ENCODE measurements at regions not wholly inside any gene's neighbourhood (a gene's known extent, or its start where the extent isn't known, plus 50 kb on each side); places are given as distances from the start of the nearest gene placed in this dataset.

GRCh38 chr18:39693359-39693758, 2127.8 kb upstream of the CELF4 start:
- DNase-seq, result no peak

GRCh38 chr18:39692367-39693015, 2126.9 kb upstream of the CELF4 start:
- no peak for DNase-seq

GRCh38 chr18:39685303-39685902, 2119.8 kb upstream of the CELF4 start:
- DNase-seq, result no peak

GRCh38 chr18:39681061-39681460, 2115.5 kb upstream of the CELF4 start:
- no peak for DNase-seq

- peak; percentile 25 for DNase-seq
Observed at GRCh38 chr18:39675906-39676305, 2110.3 kb upstream of the CELF4 start.

- DNase-seq, result no peak
Observed at GRCh38 chr18:39675368-39675767, 2109.8 kb upstream of the CELF4 start.

- DNase-seq, result no peak
Observed at GRCh38 chr18:39672171-39672570, 2106.6 kb upstream of the CELF4 start.

GRCh38 chr18:39667905-39668304, 2102.3 kb upstream of the CELF4 start:
- no peak for DNase-seq

GRCh38 chr18:39666541-39666940, 2100.9 kb upstream of the CELF4 start:
- DNase-seq, result no peak

GRCh38 chr18:39661856-39662366, 2096.3 kb upstream of the CELF4 start:
- DNase-seq, result no peak

GRCh38 chr18:39660141-39660540, 2094.5 kb upstream of the CELF4 start:
- no peak for DNase-seq

GRCh38 chr18:39655341-39655740, 2089.7 kb upstream of the CELF4 start:
- DNase-seq, result no peak

- DNase-seq, result no peak
Observed at GRCh38 chr18:39653221-39653620, 2087.6 kb upstream of the CELF4 start.

GRCh38 chr18:39648616-39649015, 2083.0 kb upstream of the CELF4 start:
- no peak for DNase-seq

GRCh38 chr18:39647627-39648534, 2082.3 kb upstream of the CELF4 start:
- DNase-seq, result no peak

GRCh38 chr18:39638224-39638623, 2072.6 kb upstream of the CELF4 start:
- DNase-seq, result no peak

- DNase-seq, result no peak
Observed at GRCh38 chr18:39636931-39637330, 2071.3 kb upstream of the CELF4 start.

GRCh38 chr18:39635966-39636365, 2070.4 kb upstream of the CELF4 start:
- DNase-seq, result no peak

GRCh38 chr18:39635192-39635591, 2069.6 kb upstream of the CELF4 start:
- no peak for DNase-seq

- DNase-seq, result no peak
Observed at GRCh38 chr18:39627936-39628335, 2062.3 kb upstream of the CELF4 start.

GRCh38 chr18:39624961-39625360, 2059.4 kb upstream of the CELF4 start:
- DNase-seq, result no peak

GRCh38 chr18:39622431-39622830, 2056.8 kb upstream of the CELF4 start:
- no peak for DNase-seq

GRCh38 chr18:39620551-39621168, 2055.1 kb upstream of the CELF4 start:
- no peak for DNase-seq

All from hematopoietic multipotent progenitor cell treated with erythropoietin and hydrocortisone succinate and interleukin-3 and kit ligand, for 6 days (in vitro differentiated cells).